GM18505 (cell line): ENCODE measurements at regions not wholly inside any gene's neighbourhood (a gene's known extent, or its start where the extent isn't known, plus 50 kb on each side); places are given as distances from the start of the nearest gene placed in this dataset.

ENCODE experiments used
- ATAC-seq: cut with Tn5 transposase; IDR thresholded peaks from one replicate; pipeline ENCODE4 v1.9.1; 2021; ENCODE audit not compliant: unreplicated experiment
- POLR2A ChIP-seq: IDR thresholded peaks from 4 replicates; pipeline ENCODE4 v1.6.1; 2011; ENCODE audit warnings: borderline replicate concordance; ENCODE audit not compliant: insufficient read depth, insufficient read length; ENCODE audit errors: extremely low read depth

DNA sequence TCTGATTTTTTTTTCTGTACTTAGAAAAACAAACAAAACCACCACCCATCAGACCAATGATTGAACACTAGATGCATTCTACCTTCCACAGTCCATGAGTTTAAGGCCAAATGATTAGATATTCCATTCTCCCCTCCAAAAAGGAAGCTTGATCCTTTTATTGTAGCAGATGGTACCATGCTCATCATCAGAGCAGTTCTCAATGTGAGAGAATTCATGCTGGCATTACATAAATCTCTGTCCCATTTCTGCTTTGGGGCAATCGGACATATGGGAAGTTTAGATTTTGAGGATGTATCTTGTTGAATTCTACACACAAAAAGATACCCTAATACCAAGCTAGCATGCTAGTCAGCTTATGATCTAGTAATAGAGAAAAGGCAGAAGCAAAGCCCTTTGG, 186.6 kb downstream of the RAD51AP2 start:
- no peak for ATAC-seq
- TF ChIP-seq POLR2A, result no peak

DNA sequence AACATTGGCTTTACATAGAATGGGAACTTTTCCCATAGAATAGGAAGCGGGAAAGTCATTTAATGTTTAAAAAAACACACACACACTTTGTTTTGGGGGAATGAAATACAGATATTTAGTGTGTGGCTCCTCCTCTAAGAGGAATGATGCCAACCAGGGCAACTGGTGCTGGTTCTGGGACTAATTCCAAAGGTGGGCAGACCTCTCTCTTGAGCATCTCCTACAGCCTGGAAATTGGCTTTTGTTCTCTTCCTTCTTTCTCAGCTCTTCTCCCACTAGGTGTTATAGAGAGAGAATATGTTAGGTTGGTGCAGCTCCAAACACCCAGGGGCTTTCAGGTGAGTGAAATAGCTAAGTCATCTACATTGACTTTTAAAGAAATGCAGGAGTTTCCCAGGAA, 190.1 kb downstream of the RAD51AP2 start:
- no peak for ATAC-seq
- TF ChIP-seq POLR2A, result no peak

DNA sequence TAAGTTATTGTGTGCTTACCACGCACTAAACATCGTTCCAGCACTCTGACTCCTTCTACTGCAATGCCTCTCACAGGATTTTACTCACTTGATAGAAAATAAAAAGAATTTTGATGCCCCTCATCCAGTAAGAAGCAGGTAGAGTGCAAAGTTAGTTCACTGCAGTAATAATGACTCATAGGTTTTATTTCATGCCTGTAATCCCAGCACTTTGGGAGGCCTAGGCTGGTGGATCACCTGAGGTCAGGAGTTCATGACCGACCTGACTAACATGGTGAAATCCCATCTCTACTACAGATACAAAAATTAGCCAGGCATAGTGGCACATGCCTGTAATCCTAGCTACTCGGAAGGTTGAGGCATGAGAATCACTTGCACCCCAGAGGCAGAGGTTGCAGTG, 190.6 kb downstream of the RAD51AP2 start:
- no peak for ATAC-seq
- TF ChIP-seq POLR2A, result no peak

DNA sequence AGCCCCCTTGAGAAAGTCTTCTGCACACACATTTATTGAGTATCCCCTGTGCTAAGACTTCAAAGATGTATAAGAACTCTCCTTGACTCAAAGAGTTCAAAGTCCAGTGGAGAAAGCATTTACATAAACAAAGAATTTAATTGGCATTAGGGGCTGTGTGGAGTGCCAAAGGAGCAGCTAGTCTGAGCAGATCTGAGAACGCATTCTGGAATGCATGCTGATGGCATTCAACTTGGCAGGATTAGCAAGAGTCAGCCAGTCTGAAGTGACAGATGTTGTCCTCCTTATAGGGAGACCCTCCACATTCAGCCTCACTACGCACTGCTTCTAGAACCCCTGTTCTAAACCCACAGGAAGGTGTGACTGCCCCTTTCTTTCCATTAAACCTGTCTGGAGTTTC, 191.5 kb downstream of the RAD51AP2 start:
- no peak for TF ChIP-seq POLR2A
- ATAC-seq, result no peak

DNA sequence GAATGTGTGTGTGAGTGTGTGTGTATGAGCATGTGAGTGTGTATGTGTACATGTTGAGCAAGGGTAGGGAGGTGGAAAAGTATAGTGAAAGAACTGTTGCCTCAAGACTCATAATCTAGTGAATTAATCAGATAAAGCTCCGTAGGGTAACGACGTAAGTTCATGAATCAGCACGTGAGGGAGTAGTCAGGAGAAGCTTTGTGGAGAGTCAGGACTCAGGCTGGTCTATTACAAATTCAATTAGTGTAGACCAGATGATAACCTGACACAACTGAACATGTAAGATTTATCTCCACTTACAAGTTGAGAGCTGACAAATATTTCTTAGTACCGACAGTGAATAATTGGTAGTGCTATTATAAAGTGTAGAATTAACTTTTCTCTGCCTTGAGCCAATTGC, 194.5 kb downstream of the RAD51AP2 start:
- no peak for TF ChIP-seq POLR2A
- ATAC-seq, result no peak

DNA sequence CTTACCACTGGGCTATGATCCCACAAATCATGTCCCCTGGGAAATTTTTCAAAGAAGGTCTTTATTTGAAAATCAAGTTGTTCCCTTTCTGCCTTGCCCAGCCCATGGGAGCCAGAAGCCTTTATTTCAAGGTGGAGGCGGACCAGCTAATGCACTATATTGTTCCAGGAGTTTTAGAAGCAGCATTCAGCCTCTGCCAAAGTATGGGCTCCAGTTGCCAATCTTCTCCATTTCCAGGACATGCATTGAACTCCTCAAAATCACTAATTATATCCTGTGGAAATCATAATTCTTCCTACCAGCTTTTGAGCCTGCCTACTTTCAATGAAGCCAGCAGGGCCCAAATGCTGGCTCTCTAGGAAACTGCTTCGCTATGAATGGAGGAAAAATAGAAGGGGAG, 195.8 kb downstream of the RAD51AP2 start:
- TF ChIP-seq POLR2A, result no peak

DNA sequence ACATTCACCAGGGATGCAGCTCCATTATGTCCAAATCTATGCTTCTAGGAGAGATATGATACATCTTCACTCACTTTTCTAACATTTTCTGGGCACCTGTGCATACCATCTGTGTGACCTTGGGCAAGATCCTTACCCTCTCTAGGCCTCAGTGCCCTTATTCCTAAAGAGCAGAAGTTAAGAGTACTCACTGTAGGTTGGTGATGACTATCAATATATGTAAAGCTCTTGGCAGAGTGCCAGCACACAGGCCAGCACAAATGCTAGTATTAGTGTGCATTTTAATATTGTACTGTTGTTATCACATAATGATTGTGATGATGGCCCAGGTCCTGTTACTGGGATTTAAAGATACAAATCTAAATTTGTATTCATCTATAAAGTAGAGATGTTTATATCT, 199.2 kb downstream of the RAD51AP2 start:
- no peak for ATAC-seq
- TF ChIP-seq POLR2A, result no peak

More for the DNA sequence above, 195.8 kb downstream of the RAD51AP2 start:
- no peak for ATAC-seq

DNA sequence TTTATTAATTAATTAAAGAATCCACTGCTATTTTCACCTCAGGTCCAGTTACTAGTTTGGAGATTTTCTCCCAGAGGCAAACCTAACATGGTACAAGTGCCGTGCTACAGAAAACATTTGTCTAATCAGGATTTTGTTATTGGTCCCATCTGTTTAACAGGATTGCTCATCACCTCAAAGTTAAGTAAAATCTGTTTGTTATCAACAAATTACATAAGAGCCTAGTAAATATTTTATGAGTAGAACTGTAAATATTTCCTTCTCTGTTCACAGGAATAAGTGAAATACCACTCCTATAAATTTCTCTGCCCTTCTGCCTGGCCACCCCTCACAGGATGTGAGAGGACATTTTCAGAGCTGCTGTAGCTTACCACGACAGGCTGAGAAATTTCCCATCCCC, 200.2 kb downstream of the RAD51AP2 start:
- no peak for ATAC-seq
- TF ChIP-seq POLR2A, result no peak

DNA sequence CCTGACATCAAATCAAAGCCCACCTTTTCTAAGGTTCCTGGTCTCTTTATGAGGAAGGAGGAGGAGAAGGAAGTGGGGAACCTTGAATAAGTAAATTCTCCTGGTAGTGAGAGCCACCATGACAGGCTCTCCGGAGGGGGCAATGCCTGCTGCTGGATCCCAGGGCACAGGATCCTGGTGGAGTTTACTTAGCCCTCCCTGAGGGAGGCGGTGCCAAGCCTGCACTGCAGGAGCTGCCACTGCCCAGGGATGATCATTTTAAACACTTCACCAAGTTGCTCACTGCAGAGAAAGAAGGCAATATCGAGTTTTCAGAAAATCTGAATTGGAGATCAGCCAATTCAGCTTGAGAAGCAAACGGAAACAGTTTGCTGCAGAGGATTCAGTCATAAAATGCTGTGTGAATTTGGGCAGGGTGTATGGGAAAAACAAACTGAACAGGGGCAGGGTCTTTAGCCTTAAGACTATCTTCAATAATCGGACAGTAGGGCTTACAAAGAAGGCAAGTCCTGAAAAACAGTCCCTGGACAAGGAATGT, 200.7 kb downstream of the RAD51AP2 start:
- no peak for TF ChIP-seq POLR2A
- no peak for ATAC-seq

DNA sequence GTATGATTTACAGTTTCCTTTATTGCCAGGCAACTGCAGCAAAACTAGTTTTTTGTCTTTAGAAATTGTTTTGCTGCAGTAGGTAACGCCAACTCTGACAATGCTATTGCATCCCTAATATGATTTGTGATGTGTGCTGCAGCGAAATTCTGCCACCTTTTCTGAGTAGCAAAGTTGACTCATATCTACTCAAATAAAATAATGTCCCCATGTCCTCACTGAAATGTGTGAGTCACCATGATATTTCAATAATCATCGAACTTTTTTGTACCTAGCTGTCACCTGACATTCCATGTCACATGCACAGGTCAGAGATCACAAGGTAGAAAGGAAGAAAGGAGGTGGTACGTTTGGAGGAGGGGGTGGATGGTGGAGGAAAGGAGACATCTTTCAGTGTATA, 205.0 kb downstream of the RAD51AP2 start:
- no peak for TF ChIP-seq POLR2A
- no peak for ATAC-seq

DNA sequence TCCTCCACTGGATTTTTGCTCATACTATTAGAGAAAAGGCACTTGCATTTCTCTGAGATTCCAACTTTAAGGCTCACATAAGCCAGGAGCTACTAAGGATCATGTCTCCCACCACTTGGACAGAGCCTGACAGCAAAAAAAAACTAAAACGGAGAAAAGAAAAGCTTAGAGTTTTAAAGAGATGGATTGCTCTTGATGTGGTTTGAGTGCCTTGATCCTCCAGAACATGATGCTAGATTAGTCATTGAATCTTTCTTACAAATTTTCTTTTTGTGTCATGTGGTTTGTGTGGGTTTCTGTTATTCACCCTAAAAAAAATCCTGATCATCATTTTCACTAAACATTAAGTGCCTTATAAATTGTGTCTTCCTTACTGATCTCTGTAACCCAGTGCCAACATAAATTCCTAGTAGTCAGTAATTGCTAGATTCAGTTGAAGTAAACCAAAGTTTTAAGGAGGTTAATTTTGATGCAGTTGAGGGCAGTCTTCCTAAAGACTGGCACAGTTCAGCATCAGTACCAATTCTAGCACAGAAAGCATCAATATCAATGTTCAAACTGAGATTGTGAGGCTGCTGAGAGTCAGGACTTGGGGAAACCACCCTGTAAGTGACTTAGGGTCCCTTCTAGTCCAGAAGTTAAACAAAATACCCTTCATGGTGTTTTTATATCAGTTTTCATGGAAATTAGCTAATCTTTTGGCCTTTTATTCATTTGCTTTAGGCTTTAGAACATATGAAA, 206.3 kb downstream of the RAD51AP2 start:
- ATAC-seq, result no peak
- no peak for TF ChIP-seq POLR2A

DNA sequence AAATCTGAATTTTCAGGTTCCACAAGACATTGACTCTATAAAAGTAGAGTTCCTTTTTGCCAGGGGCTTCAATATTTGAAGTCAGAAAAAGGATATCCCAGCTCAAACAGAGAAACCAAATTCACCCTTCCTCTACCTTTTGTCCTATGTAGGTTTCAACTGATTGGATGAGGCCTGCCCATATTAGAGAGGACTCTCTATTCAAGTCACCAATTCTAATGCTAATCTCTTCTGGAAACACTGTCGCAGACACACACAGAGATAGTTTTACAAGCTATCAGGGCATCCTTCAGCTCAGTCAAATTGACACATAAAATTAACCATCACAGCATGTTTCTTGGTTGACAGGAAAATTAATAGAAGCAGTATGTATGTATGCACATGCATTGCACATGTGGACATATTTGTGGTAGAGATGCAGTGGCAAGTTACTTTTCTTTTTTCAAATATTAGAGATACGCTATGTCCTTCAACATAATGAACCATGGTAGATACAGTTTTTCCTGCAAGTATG, 207.1 kb downstream of the RAD51AP2 start:
- TF ChIP-seq POLR2A, result no peak
- no peak for ATAC-seq

DNA sequence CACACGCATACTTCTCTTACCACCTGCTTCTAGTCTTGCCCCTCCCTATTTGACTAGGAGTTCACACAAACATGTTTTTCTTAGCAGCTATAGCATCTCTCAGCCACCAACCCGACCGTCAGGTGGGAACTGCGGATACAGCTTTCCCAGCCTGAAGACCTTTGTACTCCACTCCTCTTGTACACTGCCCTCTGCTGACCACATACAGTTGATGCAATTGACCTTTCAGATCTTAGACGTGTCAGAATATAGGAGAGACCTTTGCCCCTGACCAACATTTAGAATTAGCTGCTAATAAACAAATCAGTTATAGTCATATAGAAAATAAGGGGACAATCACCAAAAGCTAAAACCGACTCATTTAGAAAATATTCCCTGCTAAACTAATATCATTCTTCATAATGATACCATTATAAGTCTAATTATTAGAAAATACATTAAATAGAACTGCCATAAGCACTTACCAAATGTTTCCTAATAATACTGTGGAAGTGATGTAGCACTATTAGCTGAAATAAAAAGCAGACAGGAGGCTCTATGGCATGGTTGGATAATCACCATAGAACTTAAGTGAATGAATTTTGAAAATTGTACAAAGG, 208.4 kb downstream of the RAD51AP2 start:
- no peak for TF ChIP-seq POLR2A
- peak; percentile 89 for ATAC-seq

DNA sequence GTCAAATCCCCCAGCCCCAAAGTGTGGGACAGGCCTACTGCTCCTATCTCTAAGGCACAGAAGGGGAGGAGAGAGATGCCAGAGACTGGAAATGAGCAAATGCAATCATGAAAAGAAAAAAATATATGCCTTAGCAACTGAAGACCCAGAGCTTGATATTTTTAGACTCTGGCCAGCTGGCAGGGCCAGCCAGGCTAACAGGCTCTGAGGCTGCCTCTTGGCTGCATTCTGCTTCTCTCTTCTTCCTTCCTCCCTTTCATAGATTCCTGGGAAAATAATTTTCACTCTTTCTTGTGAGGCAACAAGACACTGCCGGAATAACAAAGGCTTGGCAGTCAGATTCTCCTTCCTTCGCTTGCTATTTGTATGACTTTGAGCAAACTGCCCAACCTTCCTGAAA, 209.1 kb downstream of the RAD51AP2 start:
- ATAC-seq, result no peak
- TF ChIP-seq POLR2A, result no peak
